PC-3 (cell line): ENCODE measurements at regions not wholly inside any gene's neighbourhood (a gene's known extent, or its start where the extent isn't known, plus 50 kb on each side); places are given as distances from the start of the nearest gene placed in this dataset.

Source experiments
- ATAC-seq: fragments of 200-7000 bp; cut with Tn5 transposase; 2 replicates; pipeline ENCODE4 v1.9.1; 2020; ENCODE audit warnings: mild to moderate bottlenecking, moderate library complexity
- BruUV-seq: library from RNA; stranded (reverse); fragments of 400-500 nt; replicated peaks from 2 replicates; lab custom pipeline; 2021; lab: Mats Ljungman, UMichigan
- CTCF ChIA-PET: fragments of 300-600 bp; sonication (Branson Sonifier 250); formaldehyde crosslinking; loops from one replicate; lab custom pipeline; 2022; ENCODE audit warnings: antibody characterized with exemption; lab: Charles Lee
- POLR2A ChIA-PET: fragments of 300-600 bp; sonication (Branson Sonifier 250); formaldehyde crosslinking; loops from one replicate; lab custom pipeline; 2022; ENCODE audit warnings: antibody characterized with exemption; ENCODE audit not compliant: unreplicated experiment; lab: Charles Lee
- DNase-seq: peaks from one replicate; pipeline ENCODE4 v3.0.0-alpha.2; 2015
- H2AFZ ChIP-seq: fragments of 300-600 bp; sonication (generic); 2 replicates; pipeline ENCODE4 v1.6.0; 2016; ENCODE audit warnings: antibody characterized with exemption, low read length
- H3F3A ChIP-seq: fragments of 300-600 bp; sonication (generic); one replicate; pipeline ENCODE4 v1.6.0; 2017; ENCODE audit warnings: antibody characterized with exemption, low read length, control low read depth, mild to moderate bottlenecking; ENCODE audit not compliant: unreplicated experiment
- H3K27ac ChIP-seq: fragments of 300-600 bp; sonication (generic); 2 replicates; pipeline ENCODE4 v1.5.1; 2016; ENCODE audit warnings: mild to moderate bottlenecking, low read length
- H3K27me3 ChIP-seq: fragments of 300-600 bp; sonication (generic); 2 replicates; pipeline ENCODE4 v1.6.1; 2016; ENCODE audit warnings: low read length, mixed read lengths
- H3K36me3 ChIP-seq: fragments of 300-600 bp; sonication (generic); 2 replicates; pipeline ENCODE4 v1.6.1; 2016; ENCODE audit warnings: low read depth, mixed run types, low read length, mixed read lengths
- H3K4me1 ChIP-seq: fragments of 300-600 bp; sonication (generic); 2 replicates; pipeline ENCODE4 v1.5.1; 2016; ENCODE audit warnings: low read length; ENCODE audit not compliant: insufficient read depth
- H3K4me2 ChIP-seq: fragments of 300-600 bp; sonication (generic); 2 replicates; pipeline ENCODE4 v1.6.0; 2016; ENCODE audit warnings: low read length
- H3K4me3 ChIP-seq: fragments of 300-600 bp; sonication (generic); 2 replicates; pipeline ENCODE4 v1.5.1; 2016; ENCODE audit warnings: mild to moderate bottlenecking, low read length, mixed read lengths
- H3K79me2 ChIP-seq: fragments of 300-600 bp; sonication (generic); 2 replicates; pipeline ENCODE4 v1.6.1; 2017; ENCODE audit warnings: low read length, mixed read lengths
- H3K9ac ChIP-seq: fragments of 300-600 bp; sonication (generic); 2 replicates; pipeline ENCODE4 v1.6.0; 2016; ENCODE audit warnings: mild to moderate bottlenecking, low read length
- H3K9me2 ChIP-seq: fragments of 300-600 bp; sonication (generic); replicated peaks from 2 replicates; pipeline ENCODE4 v1.6.1; 2016; ENCODE audit warnings: mixed run types, low read length, mixed read lengths
- H3K9me3 ChIP-seq: fragments of 300-600 bp; sonication (generic); 2 replicates; pipeline ENCODE4 v1.6.1; 2016; ENCODE audit warnings: low read length, mixed read lengths
- H4K20me1 ChIP-seq: fragments of 300-600 bp; sonication (generic); 2 replicates; pipeline ENCODE4 v1.6.1; 2016; ENCODE audit warnings: low read length, mixed read lengths
- EZH2 ChIP-seq: fragments of 300-600 bp; sonication (generic); IDR thresholded peaks from one replicate; pipeline ENCODE4 v1.6.1; 2017; ENCODE audit warnings: antibody characterized with exemption, mild to moderate bottlenecking, low read length; ENCODE audit not compliant: unreplicated experiment
- EZH2phosphoT487 ChIP-seq: fragments of 300-600 bp; sonication (generic); IDR thresholded peaks from 2 replicates; pipeline ENCODE4 v1.6.1; 2018; ENCODE audit warnings: mild to moderate bottlenecking, antibody characterized with exemption, low read length, borderline replicate concordance
- intact Hi-C: fragments of 100-400 bp; cut with micrococcal nuclease; formaldehyde crosslinking; loops from 2 replicates; pipeline ENCODE4 v1.9.0; 2023
- TF ChIP-seq, protein P1 (sequence below): fragments of 300-600 bp; sonication (generic); conservative IDR thresholded peaks from 2 replicates; pipeline ENCODE4 v1.5.1; 2017; ENCODE audit warnings: antibody characterized with exemption, low read depth, mild to moderate bottlenecking, low read length

DNA sequence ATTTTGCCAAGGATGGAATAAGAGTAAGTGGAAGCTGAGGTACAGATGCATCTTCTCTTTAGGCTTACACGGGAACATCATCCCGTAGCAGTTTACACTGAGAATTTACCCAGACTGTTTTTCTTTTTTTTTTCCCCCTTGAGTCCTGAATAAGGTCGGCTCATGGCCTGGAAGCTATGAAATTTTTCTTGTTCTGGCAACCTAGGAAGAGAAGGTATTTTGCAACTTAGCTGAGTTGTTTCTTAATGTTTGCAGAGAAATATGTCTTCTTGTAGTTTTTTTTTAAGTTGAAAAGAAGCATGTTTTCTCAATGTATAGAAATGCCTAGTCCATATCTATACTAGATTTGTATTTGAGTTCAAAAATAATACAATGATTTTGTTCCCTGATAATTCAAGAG is 712.5 kb downstream of the TDRD15 start:
- TF ChIP-seq EZH2: no peak
- no peak for TF ChIP-seq EZH2phosphoT487
- TF ChIP-seq, protein P1, sequence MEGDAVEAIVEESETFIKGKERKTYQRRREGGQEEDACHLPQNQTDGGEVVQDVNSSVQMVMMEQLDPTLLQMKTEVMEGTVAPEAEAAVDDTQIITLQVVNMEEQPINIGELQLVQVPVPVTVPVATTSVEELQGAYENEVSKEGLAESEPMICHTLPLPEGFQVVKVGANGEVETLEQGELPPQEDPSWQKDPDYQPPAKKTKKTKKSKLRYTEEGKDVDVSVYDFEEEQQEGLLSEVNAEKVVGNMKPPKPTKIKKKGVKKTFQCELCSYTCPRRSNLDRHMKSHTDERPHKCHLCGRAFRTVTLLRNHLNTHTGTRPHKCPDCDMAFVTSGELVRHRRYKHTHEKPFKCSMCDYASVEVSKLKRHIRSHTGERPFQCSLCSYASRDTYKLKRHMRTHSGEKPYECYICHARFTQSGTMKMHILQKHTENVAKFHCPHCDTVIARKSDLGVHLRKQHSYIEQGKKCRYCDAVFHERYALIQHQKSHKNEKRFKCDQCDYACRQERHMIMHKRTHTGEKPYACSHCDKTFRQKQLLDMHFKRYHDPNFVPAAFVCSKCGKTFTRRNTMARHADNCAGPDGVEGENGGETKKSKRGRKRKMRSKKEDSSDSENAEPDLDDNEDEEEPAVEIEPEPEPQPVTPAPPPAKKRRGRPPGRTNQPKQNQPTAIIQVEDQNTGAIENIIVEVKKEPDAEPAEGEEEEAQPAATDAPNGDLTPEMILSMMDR: no peak
- no peaks in the 10 kb centered on the region for H3K36me3 ChIP-seq
- intact Hi-C loops: no loop called here
- no peak overlapping the region for H3K4me3 ChIP-seq
- no peak overlapping the region for H3K27ac ChIP-seq
- H3K9me2 ChIP-seq: no peaks in the 10 kb centered on the region
- H3K9me3 ChIP-seq: peaks cover 5% of the 10 kb centered on the region; the same call in 1 of the 2 replicates
- BruUV-seq: no TSS peak
- ChIA-PET POLR2A (no interaction called here), CTCF (no interaction called here)
- H4K20me1 ChIP-seq: no peaks in the 10 kb centered on the region
- H3K27me3 ChIP-seq: no peaks in the 10 kb centered on the region
- no peaks in the 10 kb centered on the region for H3F3A ChIP-seq
- H3K79me2 ChIP-seq: no peaks in the 10 kb centered on the region
- no peak overlapping the region for H2AFZ ChIP-seq
- DNase-seq (no peak), ATAC-seq (no peak)
- no peak overlapping the region for H3K4me2 ChIP-seq
- H3K4me1 ChIP-seq: no peaks in the 10 kb centered on the region
- no peak overlapping the region for H3K9ac ChIP-seq

GRCh38 chr2:21836719-21837118 is 713.0 kb downstream of the TDRD15 start:
- ChIA-PET POLR2A (no interaction called here), CTCF (no interaction called here)
- Histone ChIP-seq H3K4me3 (no peak overlapping the region), H4K20me1 (no peaks in the 10 kb centered on the region), H3F3A (no peaks in the 10 kb centered on the region), H3K9me2 (no peaks in the 10 kb centered on the region), H3K9me3 (peaks cover 5% of the 10 kb centered on the region; the same call in 1 of the 2 replicates), H3K36me3 (no peaks in the 10 kb centered on the region), H2AFZ (no peak overlapping the region), H3K9ac (no peak overlapping the region), H3K27ac (no peak overlapping the region), H3K4me2 (no peak overlapping the region), H3K4me1 (no peaks in the 10 kb centered on the region), H3K79me2 (no peaks in the 10 kb centered on the region), H3K27me3 (no peaks in the 10 kb centered on the region)
- TF ChIP-seq EZH2phosphoT487 (no peak), EZH2 (no peak)
- TF ChIP-seq, protein P1: no peak
- intact Hi-C loops: no loop called here
- no TSS peak for BruUV-seq
- no peak for ATAC-seq
- DNase-seq: no peak

GRCh38 chr2:21837168-21837960 is 713.6 kb downstream of the TDRD15 start:
- Histone ChIP-seq H3K4me2 (no peak overlapping the region), H3K9me3 (peaks cover 5% of the 10 kb centered on the region; the same call in 1 of the 2 replicates), H2AFZ (no peak overlapping the region), H3K27ac (no peak overlapping the region), H3K79me2 (no peaks in the 10 kb centered on the region), H3K36me3 (no peaks in the 10 kb centered on the region), H3K9me2 (no peaks in the 10 kb centered on the region), H3F3A (no peaks in the 10 kb centered on the region), H4K20me1 (no peaks in the 10 kb centered on the region), H3K27me3 (no peaks in the 10 kb centered on the region), H3K9ac (no peak overlapping the region), H3K4me1 (no peaks in the 10 kb centered on the region), H3K4me3 (no peak overlapping the region)
- ChIA-PET CTCF (no interaction called here), POLR2A (no interaction called here)
- no TSS peak for BruUV-seq
- TF ChIP-seq, protein P1: no peak
- TF ChIP-seq EZH2phosphoT487 (no peak), EZH2 (no peak)
- ATAC-seq (no peak), DNase-seq (no peak)
- intact Hi-C loops: no loop called here
